ENCODE measurements at regions not wholly inside any gene's neighbourhood (a gene's known extent, or its start where the extent isn't known, plus 50 kb on each side); places are given as distances from the start of the nearest gene placed in this dataset.

DNA sequence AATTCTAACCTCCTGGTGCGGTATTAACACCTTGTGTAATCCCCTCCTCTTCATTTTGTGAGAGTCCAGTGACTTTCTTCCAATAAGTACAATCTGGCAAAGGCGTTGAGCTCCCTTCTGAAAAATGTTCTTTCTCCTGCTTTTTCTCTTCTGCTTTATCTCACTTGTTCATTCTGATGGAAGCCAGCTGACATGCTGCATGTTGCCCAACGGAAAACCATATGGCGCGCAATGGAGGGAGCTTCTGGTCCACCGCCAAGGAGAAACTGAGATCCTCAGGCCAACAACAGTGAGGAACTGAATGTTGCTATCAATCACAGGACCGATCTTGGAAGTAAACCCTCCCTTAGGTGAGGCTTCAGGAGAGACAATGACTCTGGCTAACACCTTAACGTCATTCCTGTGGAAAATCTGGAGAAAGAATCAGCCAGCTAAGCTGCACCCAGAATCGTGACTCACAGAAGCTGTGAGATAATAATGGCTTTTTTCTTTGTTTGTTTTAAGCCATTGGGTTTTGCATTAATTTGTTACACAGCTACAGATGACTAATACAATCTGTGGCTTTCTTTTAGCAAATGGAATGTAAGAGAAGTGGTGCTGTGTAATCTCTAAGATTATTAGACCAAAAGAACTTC, 1323.9 kb upstream of the DDX18 start:
- H3K4me1 ChIP-seq = no peaks in the 10 kb centered on the region
- no peaks in the 10 kb centered on the region for H3K36me3 ChIP-seq
- TF ChIP-seq POLR2A (IDR thresholded peaks at IDR 0.05) = no peak
- TF ChIP-seq, protein P1, sequence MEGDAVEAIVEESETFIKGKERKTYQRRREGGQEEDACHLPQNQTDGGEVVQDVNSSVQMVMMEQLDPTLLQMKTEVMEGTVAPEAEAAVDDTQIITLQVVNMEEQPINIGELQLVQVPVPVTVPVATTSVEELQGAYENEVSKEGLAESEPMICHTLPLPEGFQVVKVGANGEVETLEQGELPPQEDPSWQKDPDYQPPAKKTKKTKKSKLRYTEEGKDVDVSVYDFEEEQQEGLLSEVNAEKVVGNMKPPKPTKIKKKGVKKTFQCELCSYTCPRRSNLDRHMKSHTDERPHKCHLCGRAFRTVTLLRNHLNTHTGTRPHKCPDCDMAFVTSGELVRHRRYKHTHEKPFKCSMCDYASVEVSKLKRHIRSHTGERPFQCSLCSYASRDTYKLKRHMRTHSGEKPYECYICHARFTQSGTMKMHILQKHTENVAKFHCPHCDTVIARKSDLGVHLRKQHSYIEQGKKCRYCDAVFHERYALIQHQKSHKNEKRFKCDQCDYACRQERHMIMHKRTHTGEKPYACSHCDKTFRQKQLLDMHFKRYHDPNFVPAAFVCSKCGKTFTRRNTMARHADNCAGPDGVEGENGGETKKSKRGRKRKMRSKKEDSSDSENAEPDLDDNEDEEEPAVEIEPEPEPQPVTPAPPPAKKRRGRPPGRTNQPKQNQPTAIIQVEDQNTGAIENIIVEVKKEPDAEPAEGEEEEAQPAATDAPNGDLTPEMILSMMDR (IDR thresholded peaks at IDR 0.05 in 4 of 5, conservative IDR thresholded peaks at IDR 0.05 in 1 of 5) = no peak
- intact Hi-C loops (cut with DNase I; ENCODE audit: low total_unique reads) = no loop called here
- DNase-seq (no peak), ATAC-seq (no peak)
- H3K9me3 ChIP-seq = peaks cover 0 to 5% (median 0%) of the 10 kb centered on the region in 3 donors
- in situ Hi-C loops (cut with MboI; ENCODE audit: low sequenced_read_pairs in 4 of 4) = no loop called here
- no peak overlapping the region for H3K4me3 ChIP-seq
- H3K27me3 ChIP-seq = no peaks in the 10 kb centered on the region
- no peak overlapping the region for H3K27ac ChIP-seq

DNA sequence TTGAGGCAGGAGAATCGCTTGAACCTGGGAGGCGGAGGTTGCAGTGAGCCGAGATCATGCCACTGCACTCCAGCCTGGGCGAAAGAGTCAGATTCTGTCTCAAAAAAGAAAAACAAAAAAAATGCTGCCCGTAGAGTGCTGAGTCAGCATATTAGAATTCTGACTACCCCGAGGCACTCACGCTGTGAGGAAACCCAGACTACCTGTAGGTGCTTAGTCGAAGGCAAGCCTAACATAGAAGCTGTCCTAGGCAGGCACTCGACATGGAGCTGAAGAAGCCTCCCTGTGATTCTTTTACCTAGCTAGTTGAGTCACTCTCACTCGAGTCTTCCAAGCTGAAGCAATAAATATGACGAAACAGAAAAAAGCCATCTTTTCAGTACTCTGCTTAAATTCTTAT, 1323.2 kb upstream of the DDX18 start:
- ATAC-seq = no peak
- H3K9me3 ChIP-seq = peaks cover 0 to 5% (median 0%) of the 10 kb centered on the region in 3 donors
- in situ Hi-C loops (cut with MboI; ENCODE audit: low sequenced_read_pairs in 4 of 4) (no loop called here), intact Hi-C loops (cut with DNase I; ENCODE audit: low total_unique reads) (no loop called here)
- no peak for TF ChIP-seq POLR2A (IDR thresholded peaks at IDR 0.05)
- TF ChIP-seq, protein P1 (IDR thresholded peaks at IDR 0.05 in 4 of 5, conservative IDR thresholded peaks at IDR 0.05 in 1 of 5) = no peak
- H3K36me3 ChIP-seq = no peaks in the 10 kb centered on the region
- no peak overlapping the region for H3K4me3 ChIP-seq
- no peaks in the 10 kb centered on the region for H3K27me3 ChIP-seq
- H3K27ac ChIP-seq = no peak overlapping the region
- H3K4me1 ChIP-seq = no peaks in the 10 kb centered on the region
- DNase-seq = no peak

DNA sequence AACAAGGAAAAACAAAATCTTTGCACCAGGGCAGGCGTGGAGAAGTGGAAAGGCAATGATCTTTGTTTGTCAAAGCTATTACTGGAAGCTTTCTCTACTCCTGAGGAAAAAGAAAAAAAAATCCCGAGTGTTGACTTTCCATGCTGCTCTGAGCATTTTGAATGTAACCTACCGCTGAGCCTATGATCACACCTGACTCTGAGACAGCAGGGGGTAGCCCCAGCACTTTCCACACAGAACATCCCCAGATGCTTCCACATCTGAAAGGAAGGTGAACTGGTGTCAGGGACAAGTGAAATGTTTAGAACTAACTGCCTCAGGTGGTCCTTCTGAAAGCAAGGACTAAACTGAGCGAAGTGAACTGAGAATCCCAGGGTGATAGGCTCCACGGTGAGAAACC, 1315.1 kb upstream of the DDX18 start:
- ATAC-seq (no peak), DNase-seq (no peak)
- H3K36me3 ChIP-seq = no peaks in the 10 kb centered on the region
- intact Hi-C loops (cut with DNase I; ENCODE audit: low total_unique reads) = no loop called here
- TF ChIP-seq, protein P1 (IDR thresholded peaks at IDR 0.05 in 4 of 5, conservative IDR thresholded peaks at IDR 0.05 in 1 of 5) = no peak
- TF ChIP-seq POLR2A (IDR thresholded peaks at IDR 0.05) = no peak
- H3K4me3 ChIP-seq = no peak overlapping the region
- H3K27ac ChIP-seq = no peak overlapping the region
- H3K9me3 ChIP-seq = no peaks in the 10 kb centered on the region
- in situ Hi-C loops (cut with MboI; ENCODE audit: low sequenced_read_pairs in 4 of 4) = no loop called here
- no peaks in the 10 kb centered on the region for H3K4me1 ChIP-seq
- H3K27me3 ChIP-seq = no peaks in the 10 kb centered on the region

DNA sequence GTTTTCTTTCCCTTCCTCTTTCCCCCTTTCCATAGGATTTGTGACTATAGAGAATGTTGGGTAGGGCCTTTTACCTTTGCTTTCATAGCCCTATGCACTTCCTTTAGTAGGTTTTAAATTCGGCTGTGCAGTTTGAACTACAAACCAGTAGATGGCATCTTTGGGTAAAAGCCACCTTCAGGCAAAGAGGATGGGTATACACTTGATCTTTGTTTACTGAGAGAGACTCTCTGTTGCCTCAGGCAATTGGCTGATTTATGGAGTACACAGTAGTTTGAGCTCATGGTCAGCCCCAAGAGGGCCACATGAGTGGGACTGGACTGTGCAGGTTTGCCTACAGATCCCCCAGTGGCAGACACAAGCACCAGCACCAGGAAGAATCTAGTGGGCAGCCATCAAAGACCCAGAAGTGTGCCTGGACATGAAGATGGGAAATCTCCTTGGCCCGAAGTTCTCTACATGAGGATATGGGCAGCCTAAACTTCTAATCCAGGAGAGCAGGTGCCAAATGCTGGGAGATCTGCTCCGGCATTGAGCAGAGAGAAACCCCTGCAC, 1304.3 kb upstream of the DDX18 start:
- H3K4me3 ChIP-seq = no peak overlapping the region
- no peak for TF ChIP-seq POLR2A (IDR thresholded peaks at IDR 0.05)
- TF ChIP-seq, protein P1 (IDR thresholded peaks at IDR 0.05 in 4 of 5, conservative IDR thresholded peaks at IDR 0.05 in 1 of 5) = no peak
- no peaks in the 10 kb centered on the region for H3K27me3 ChIP-seq
- no peaks in the 10 kb centered on the region for H3K4me1 ChIP-seq
- in situ Hi-C loops (cut with MboI; ENCODE audit: low sequenced_read_pairs in 4 of 4) = no loop called here
- ATAC-seq = no peak
- H3K9me3 ChIP-seq = no peaks in the 10 kb centered on the region
- H3K27ac ChIP-seq = no peak overlapping the region
- intact Hi-C loops (cut with DNase I; ENCODE audit: low total_unique reads) = no loop called here
- H3K36me3 ChIP-seq = no peaks in the 10 kb centered on the region
- no peak for DNase-seq

DNA sequence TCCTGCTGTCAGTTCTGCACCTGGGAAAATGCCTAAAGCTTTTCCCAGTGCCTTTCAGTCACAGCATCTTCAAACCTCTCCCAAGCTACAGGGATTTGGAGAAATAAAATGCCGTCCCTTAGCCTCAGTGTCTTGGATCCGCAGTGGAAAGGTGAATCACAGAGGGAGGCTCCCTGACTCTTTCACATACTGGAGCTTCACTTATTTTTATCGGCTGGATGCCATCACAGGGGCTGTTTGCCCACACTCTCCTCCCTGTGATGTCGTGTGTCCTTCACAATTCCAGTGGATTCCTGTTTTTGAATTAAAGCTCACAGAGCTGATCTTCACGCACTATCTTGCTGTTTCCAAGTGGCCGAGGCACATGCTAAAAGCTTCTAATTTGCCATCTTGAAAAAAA, 1303.1 kb upstream of the DDX18 start:
- Histone ChIP-seq H3K27ac (no peak overlapping the region), H3K9me3 (no peaks in the 10 kb centered on the region), H3K4me3 (no peak overlapping the region), H3K4me1 (no peaks in the 10 kb centered on the region), H3K36me3 (no peaks in the 10 kb centered on the region), H3K27me3 (no peaks in the 10 kb centered on the region)
- in situ Hi-C loops (cut with MboI; ENCODE audit: low sequenced_read_pairs in 4 of 4) (no loop called here), intact Hi-C loops (cut with DNase I; ENCODE audit: low total_unique reads) (no loop called here)
- ATAC-seq = no peak
- no peak for TF ChIP-seq POLR2A (IDR thresholded peaks at IDR 0.05)
- TF ChIP-seq, protein P1 (IDR thresholded peaks at IDR 0.05 in 4 of 5, conservative IDR thresholded peaks at IDR 0.05 in 1 of 5) = no peak
- no peak for DNase-seq
